GM21423 (cell line): ENCODE measurements at regions not wholly inside any gene's neighbourhood (a gene's known extent, or its start where the extent isn't known, plus 50 kb on each side); places are given as distances from the start of the nearest gene placed in this dataset.

Experiments
- ATAC-seq: cut with Tn5 transposase; IDR thresholded peaks from one replicate; pipeline ENCODE4 v1.9.1; 2021; ENCODE audit warnings: mild to moderate bottlenecking, moderate library complexity; ENCODE audit not compliant: unreplicated experiment

- ATAC-seq: no peak
Measured at GRCh38 chr14:98444077-98444476, 827.9 kb downstream of the BCL11B start.

- no peak for ATAC-seq
Measured at GRCh38 chr14:98445718-98446117, 826.3 kb downstream of the BCL11B start.

GRCh38 chr14:98446508-98446907 is 825.5 kb downstream of the BCL11B start:
- ATAC-seq: no peak

- ATAC-seq: no peak
Measured at GRCh38 chr14:98456231-98456630, 815.8 kb downstream of the BCL11B start.

GRCh38 chr14:98458702-98459101 is 813.3 kb downstream of the BCL11B start:
- ATAC-seq: no peak

- no peak for ATAC-seq
Measured at GRCh38 chr14:98462908-98463307, 809.1 kb downstream of the BCL11B start.

GRCh38 chr14:98466807-98467206 is 805.2 kb downstream of the BCL11B start:
- ATAC-seq: no peak

GRCh38 chr14:98470663-98471062 is 801.3 kb downstream of the BCL11B start:
- no peak for ATAC-seq

GRCh38 chr14:98474900-98475299 is 797.1 kb downstream of the BCL11B start:
- no peak for ATAC-seq

- no peak for ATAC-seq
Measured at GRCh38 chr14:98477935-98478334, 794.1 kb downstream of the BCL11B start.

GRCh38 chr14:98489115-98489514 is 782.9 kb downstream of the BCL11B start:
- no peak for ATAC-seq

GRCh38 chr14:98494582-98494981 is 777.4 kb downstream of the BCL11B start:
- no peak for ATAC-seq

- ATAC-seq: no peak
Measured at GRCh38 chr14:98498019-98498885, 773.7 kb downstream of the BCL11B start.

GRCh38 chr14:98501335-98501734 is 770.7 kb downstream of the BCL11B start:
- ATAC-seq: no peak

- ATAC-seq: no peak
Measured at GRCh38 chr14:98501836-98502235, 770.2 kb downstream of the BCL11B start.

- ATAC-seq: no peak
Measured at GRCh38 chr14:98503086-98503815, 768.7 kb downstream of the BCL11B start.

- no peak for ATAC-seq
Measured at GRCh38 chr14:98507264-98507663, 764.7 kb downstream of the BCL11B start.

GRCh38 chr14:98510392-98510791 is 761.6 kb downstream of the BCL11B start:
- no peak for ATAC-seq

- ATAC-seq: no peak
Measured at GRCh38 chr14:98512501-98513251, 759.3 kb downstream of the BCL11B start.

- no peak for ATAC-seq
Measured at GRCh38 chr14:98513558-98513957, 758.4 kb downstream of the BCL11B start.

GRCh38 chr14:98514016-98514415 is 758.0 kb downstream of the BCL11B start:
- ATAC-seq: no peak
